ENCODE measurements at regions not wholly inside any gene's neighbourhood (a gene's known extent, or its start where the extent isn't known, plus 50 kb on each side); places are given as distances from the start of the nearest gene placed in this dataset.

- TF ChIP-seq CTCF (IDR thresholded peaks at IDR 0.05) (no peak), KDM1A (IDR thresholded peaks at IDR 0.05; ENCODE audit: low read depth) (no peak), POLR2A (IDR thresholded peaks at IDR 0.05; ENCODE audit: low read length) (no peak), NPAS2 (CRISPR knock-in tag; IDR thresholded peaks at IDR 0.05; ENCODE audit: borderline replicate concordance) (no peak), FOSL2 (IDR thresholded peaks at IDR 0.05) (no peak), FOSL2 (CRISPR knock-in tag; IDR thresholded peaks at IDR 0.05) (no peak), RNF2 (IDR thresholded peaks at IDR 0.05; ENCODE audit: borderline replicate concordance, low read depth) (no peak), EP300 (IDR thresholded peaks at IDR 0.05) (no peak)
Measured at GRCh38 chr4:56156141-56156540, 207.4 kb downstream of the CEP135 start.

Measured in A549 (cell line).